Muscle of back (tissue), 3 donors: ENCODE measurements at regions not wholly inside any gene's neighbourhood (a gene's known extent, or its start where the extent isn't known, plus 50 kb on each side); places are given as distances from the start of the nearest gene placed in this dataset.
"Not testable (repeated sequence)": the region's sequence is repeated elsewhere in the genome, so short reads cannot be mapped to it uniquely, and the experiment has no call there.

Experiments
- DNase-seq, 3 donors: peaks; one replicate each; pipeline versions ENCODE4 v3.0.0 to v3.0.0-alpha.2; 2013

GRCh38 chr18:6570581-6571238 is 156.0 kb upstream of the L3MBTL4 start:
- DNase-seq: no peak

GRCh38 chr18:6571239-6571602 is 156.5 kb upstream of the L3MBTL4 start:
- DNase-seq: no peak

GRCh38 chr18:6572192-6572591 is 157.3 kb upstream of the ARHGAP28 start:
- not testable (repeated sequence) for DNase-seq

GRCh38 chr18:6574631-6575030 is 154.9 kb upstream of the ARHGAP28 start:
- DNase-seq: no peak

GRCh38 chr18:6575908-6576307 is 153.6 kb upstream of the ARHGAP28 start:
- DNase-seq: no peak

GRCh38 chr18:6576718-6577375 is 152.7 kb upstream of the ARHGAP28 start:
- no peak for DNase-seq

GRCh38 chr18:6578686-6579085 is 150.8 kb upstream of the ARHGAP28 start:
- DNase-seq: no peak

GRCh38 chr18:6579486-6579885 is 150.0 kb upstream of the ARHGAP28 start:
- DNase-seq: no peak

GRCh38 chr18:6580401-6580800 is 149.1 kb upstream of the ARHGAP28 start:
- no peak for DNase-seq

GRCh38 chr18:6589923-6590322 is 139.6 kb upstream of the ARHGAP28 start:
- DNase-seq: peak in 1 of 3 donors; percentile 29

GRCh38 chr18:6590326-6590725 is 139.2 kb upstream of the ARHGAP28 start:
- peak in 2 of 3 donors; percentile 27 to 40 for DNase-seq

GRCh38 chr18:6591491-6591890 is 138.0 kb upstream of the ARHGAP28 start:
- peak in 1 of 3 donors; percentile 58 for DNase-seq

- DNase-seq: no peak
These were observed 137.0 kb upstream of the ARHGAP28 start for GRCh38 chr18:6592522-6592921.

- peak in 1 of 3 donors; percentile 38 for DNase-seq
These were observed 136.2 kb upstream of the ARHGAP28 start for GRCh38 chr18:6593142-6593885.

GRCh38 chr18:6595666-6596065 is 133.8 kb upstream of the ARHGAP28 start:
- DNase-seq: no peak

GRCh38 chr18:6598657-6599056 is 130.9 kb upstream of the ARHGAP28 start:
- DNase-seq: no peak

- DNase-seq: peak in 1 of 3 donors; percentile 52
These were observed 128.8 kb upstream of the ARHGAP28 start for GRCh38 chr18:6600667-6601167.

GRCh38 chr18:6601241-6601640 is 128.3 kb upstream of the ARHGAP28 start:
- DNase-seq: no peak

GRCh38 chr18:6602365-6602764 is 127.2 kb upstream of the ARHGAP28 start:
- no peak for DNase-seq

GRCh38 chr18:6604573-6604941 is 125.0 kb upstream of the ARHGAP28 start:
- no peak for DNase-seq

GRCh38 chr18:6605115-6605869 is 124.2 kb upstream of the ARHGAP28 start:
- no peak for DNase-seq
